Natural killer cell (primary cell): ENCODE measurements at regions not wholly inside any gene's neighbourhood (a gene's known extent, or its start where the extent isn't known, plus 50 kb on each side); places are given as distances from the start of the nearest gene placed in this dataset.

Source experiments
- ATAC-seq, 3 donors: fragments of 150-1000 bp in 2 of 3; fragments of 200-7000 bp in 1 of 3; cut with Tn5 transposase; 1 replicate in 1 of 3; 2 replicates in 2 of 3; pipeline ENCODE4 v1.10.0; 2021; ENCODE audit warnings: mild to moderate bottlenecking in 2 of 3, moderate library complexity in 2 of 3
- DNase-seq, 2 donors: peaks; one replicate each; pipeline versions ENCODE4 v3.0.0 to v3.0.0-alpha.2; 2013 to 2021; ENCODE audit warnings: mixed read lengths in 1 of 2
- H3K27ac ChIP-seq: one replicate; pipeline ENCODE4 v1.5.1; 2013; ENCODE audit warnings: mild to moderate bottlenecking, low read length
- H3K27me3 ChIP-seq: one replicate; pipeline ENCODE4 v1.6.1; 2013; ENCODE audit warnings: low read length; ENCODE audit not compliant: control insufficient read depth, insufficient read depth
- H3K36me3 ChIP-seq: one replicate; pipeline ENCODE4 v1.6.1; 2013; ENCODE audit warnings: low read length; ENCODE audit not compliant: control insufficient read depth, insufficient read depth
- H3K4me1 ChIP-seq: one replicate; pipeline ENCODE4 v1.6.1; 2013; ENCODE audit warnings: low read length; ENCODE audit not compliant: control insufficient read depth, insufficient read depth
- H3K4me3 ChIP-seq: one replicate; pipeline ENCODE4 v1.5.1; 2013; ENCODE audit warnings: low read length
- H3K9me3 ChIP-seq: one replicate; pipeline ENCODE4 v1.6.1; 2013; ENCODE audit warnings: low read length; ENCODE audit not compliant: control insufficient read depth, insufficient read depth
- H3K27ac Mint-ChIP-seq, 2 donors: one replicate each; pipeline ENCODE4 v1.8.0; 2022; ENCODE audit warnings: mild to moderate bottlenecking in 2 of 2, mixed read lengths in 2 of 2, moderate library complexity in 1 of 2
- H3K27me3 Mint-ChIP-seq, 2 donors: one replicate each; pipeline ENCODE4 v1.8.0; 2022; ENCODE audit warnings: low read depth in 2 of 2, mixed read lengths in 2 of 2
- H3K36me3 Mint-ChIP-seq: one replicate; pipeline ENCODE4 v1.8.0; 2022; ENCODE audit warnings: mixed read lengths
- H3K4me1 Mint-ChIP-seq, 2 donors: one replicate each; pipeline ENCODE4 v1.8.0; 2022; ENCODE audit warnings: mixed read lengths in 2 of 2
- H3K4me3 Mint-ChIP-seq: one replicate; pipeline ENCODE4 v1.8.0; 2022; ENCODE audit warnings: mild to moderate bottlenecking, moderate library complexity, mixed read lengths
- H3K9me3 Mint-ChIP-seq, 2 donors: one replicate each; pipeline ENCODE4 v1.8.0; 2022; ENCODE audit warnings: mixed read lengths in 2 of 2
- CTCF ChIP-seq: fragments of 200-600 bp; IDR thresholded peaks from one replicate; pipeline ENCODE4 v1.8.0; 2022; ENCODE audit warnings: antibody characterized with exemption
- WGBS: methylation state at CpG from one replicate; pipeline ENCODE4 v1.1.7; 2013; ENCODE audit warnings: missing lambda C conversion rate; ENCODE audit not compliant: insufficient coverage; 5-methylcytosine and 5-hydroxymethylcytosine counted together
- intact Hi-C: fragments of 100-400 bp; cut with micrococcal nuclease; formaldehyde crosslinking; loops from one replicate; pipeline ENCODE4 v1.14.2; 2022

- Mint-ChIP-seq H3K4me3 (no peak overlapping the region), H3K27ac (no peak overlapping the region), H3K9me3 (peaks cover 2 to 4% of the 10 kb centered on the region in 2 donors), H3K27me3 (no peaks in the 10 kb centered on the region), H3K36me3 (no peaks in the 10 kb centered on the region), H3K4me1 (no peaks in the 10 kb centered on the region)
- no peaks in the 10 kb centered on the region for H3K9me3 ChIP-seq
- WGBS, result 97% methylated on average over 3 of the region's 3 CpGs
- no peak for TF ChIP-seq CTCF
- H3K4me1 ChIP-seq, result no peaks in the 10 kb centered on the region
- no peak overlapping the region for H3K27ac ChIP-seq
- no peaks in the 10 kb centered on the region for H3K27me3 ChIP-seq
- ATAC-seq, result no peak
- intact Hi-C loops, result no loop called here
- H3K4me3 ChIP-seq, result no peak overlapping the region
- no peaks in the 10 kb centered on the region for H3K36me3 ChIP-seq
- DNase-seq, result no peak
These were observed 401.7 kb upstream of the LYPLAL1 start for GRCh38 chr1:218771931-218772330.

GRCh38 chr1:218772575-218772974 lies 401.1 kb upstream of the LYPLAL1 start:
- 77% methylated on average over 6 of the region's 6 CpGs for WGBS
- H3K4me1 ChIP-seq, result no peaks in the 10 kb centered on the region
- H3K27me3 ChIP-seq, result no peaks in the 10 kb centered on the region
- H3K36me3 Mint-ChIP-seq, result no peaks in the 10 kb centered on the region
- no peak for TF ChIP-seq CTCF
- no peak overlapping the region for H3K4me3 ChIP-seq
- no peak for DNase-seq
- no peak for ATAC-seq
- H3K4me3 Mint-ChIP-seq, result no peak overlapping the region
- no peak overlapping the region for H3K27ac Mint-ChIP-seq
- no peaks in the 10 kb centered on the region for H3K27me3 Mint-ChIP-seq
- no peak overlapping the region for H3K27ac ChIP-seq
- H3K4me1 Mint-ChIP-seq, result no peaks in the 10 kb centered on the region
- H3K9me3 Mint-ChIP-seq, result peaks cover 2 to 7% of the 10 kb centered on the region in 2 donors
- intact Hi-C loops, result no loop called here
- H3K9me3 ChIP-seq, result no peaks in the 10 kb centered on the region
- H3K36me3 ChIP-seq, result no peaks in the 10 kb centered on the region

GRCh38 chr1:218775501-218776021 lies 398.1 kb upstream of the LYPLAL1 start:
- no peaks in the 10 kb centered on the region for H3K9me3 ChIP-seq
- peaks cover 2 to 9% of the 10 kb centered on the region in 2 donors for H3K9me3 Mint-ChIP-seq
- no peaks in the 10 kb centered on the region for H3K36me3 ChIP-seq
- H3K4me1 ChIP-seq, result no peaks in the 10 kb centered on the region
- no peaks in the 10 kb centered on the region for H3K27me3 ChIP-seq
- H3K4me1 Mint-ChIP-seq, result no peaks in the 10 kb centered on the region
- H3K27ac ChIP-seq, result no peak overlapping the region
- intact Hi-C loops, result no loop called here
- H3K27ac Mint-ChIP-seq, result no peak overlapping the region
- ATAC-seq, result no peak
- no peaks in the 10 kb centered on the region for H3K27me3 Mint-ChIP-seq
- no peaks in the 10 kb centered on the region for H3K36me3 Mint-ChIP-seq
- H3K4me3 Mint-ChIP-seq, result no peak overlapping the region
- H3K4me3 ChIP-seq, result no peak overlapping the region
- DNase-seq, result no peak
- TF ChIP-seq CTCF, result no peak
- 89% methylated on average over 2 of the region's 4 CpGs for WGBS
